Mucosa of descending colon (tissue), 3 donors: ENCODE measurements at regions not wholly inside any gene's neighbourhood (a gene's known extent, or its start where the extent isn't known, plus 50 kb on each side); places are given as distances from the start of the nearest gene placed in this dataset.

Experiments used
- ATAC-seq: fragments of 200-7000 bp; cut with Tn5 transposase; one replicate; pipeline ENCODE4 v1.9.1; 2020; ENCODE audit warnings: mild to moderate bottlenecking, moderate library complexity
- DNase-seq, 3 donors: peaks; one replicate each; pipeline ENCODE4 v3.0.0-alpha.2; 2020
- H3K36me3 ChIP-seq: fragments of 200-600 bp; one replicate; pipeline ENCODE4 v1.8.0; 2021; ENCODE audit warnings: low read depth, mild to moderate bottlenecking
- H3K4me1 ChIP-seq: fragments of 200-600 bp; one replicate; pipeline ENCODE4 v1.8.0; 2021; ENCODE audit warnings: low read depth, mild to moderate bottlenecking
- H3K4me3 ChIP-seq: fragments of 200-600 bp; one replicate; pipeline ENCODE4 v1.8.0; 2021; ENCODE audit warnings: mild to moderate bottlenecking
- H3K9me3 ChIP-seq: fragments of 200-600 bp; one replicate; pipeline ENCODE4 v1.8.0; 2021; ENCODE audit warnings: mild to moderate bottlenecking
- intact Hi-C, 2 donors: fragments of 100-400 bp; cut with DNase I in 1 of 2; cut with micrococcal nuclease in 1 of 2; formaldehyde crosslinking; loops; one replicate each; pipeline versions ENCODE4 v1.11.0 to v1.11.1; 2022; cut with DNase I, micrococcal nuclease
- TF ChIP-seq, protein P1 (sequence below): fragments of 200-600 bp; IDR thresholded peaks from one replicate; pipeline ENCODE4 v1.8.0; 2022; ENCODE audit warnings: antibody characterized with exemption, mild to moderate bottlenecking
- donor health status: DM: no; HTN: no; CAD: no; lungs with moderate emphysema.
- donor health status: DM: no; HTN: no; CAD: no.
- donor health status: DM: no; HTN: yes; CAD: no.

DNA sequence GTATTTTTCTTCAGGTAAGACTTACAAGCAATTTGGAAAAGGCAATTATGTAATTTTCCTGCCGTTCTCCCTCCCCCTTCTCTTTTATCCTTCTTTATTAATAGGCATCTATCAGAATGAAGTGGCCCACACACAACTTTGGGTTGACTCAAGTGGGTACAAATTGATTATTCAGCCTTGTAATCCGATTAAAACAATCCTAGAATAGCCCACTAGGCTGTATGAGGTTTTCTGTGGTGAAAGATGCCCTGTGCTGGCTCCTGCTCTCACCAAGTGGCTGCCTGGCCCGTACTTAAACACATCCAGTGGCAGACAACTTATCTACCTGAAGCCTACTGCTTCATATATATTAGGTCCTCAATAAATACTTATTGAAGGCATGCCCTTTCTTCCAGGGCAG is 177.3 kb upstream of the C9orf72 start:
- DNase-seq (no peak), ATAC-seq (no peak)
- intact Hi-C loops: no loop called here
- H3K4me3 ChIP-seq: no peak overlapping the region
- no peaks in the 10 kb centered on the region for H3K4me1 ChIP-seq
- no peaks in the 10 kb centered on the region for H3K9me3 ChIP-seq
- TF ChIP-seq, protein P1, sequence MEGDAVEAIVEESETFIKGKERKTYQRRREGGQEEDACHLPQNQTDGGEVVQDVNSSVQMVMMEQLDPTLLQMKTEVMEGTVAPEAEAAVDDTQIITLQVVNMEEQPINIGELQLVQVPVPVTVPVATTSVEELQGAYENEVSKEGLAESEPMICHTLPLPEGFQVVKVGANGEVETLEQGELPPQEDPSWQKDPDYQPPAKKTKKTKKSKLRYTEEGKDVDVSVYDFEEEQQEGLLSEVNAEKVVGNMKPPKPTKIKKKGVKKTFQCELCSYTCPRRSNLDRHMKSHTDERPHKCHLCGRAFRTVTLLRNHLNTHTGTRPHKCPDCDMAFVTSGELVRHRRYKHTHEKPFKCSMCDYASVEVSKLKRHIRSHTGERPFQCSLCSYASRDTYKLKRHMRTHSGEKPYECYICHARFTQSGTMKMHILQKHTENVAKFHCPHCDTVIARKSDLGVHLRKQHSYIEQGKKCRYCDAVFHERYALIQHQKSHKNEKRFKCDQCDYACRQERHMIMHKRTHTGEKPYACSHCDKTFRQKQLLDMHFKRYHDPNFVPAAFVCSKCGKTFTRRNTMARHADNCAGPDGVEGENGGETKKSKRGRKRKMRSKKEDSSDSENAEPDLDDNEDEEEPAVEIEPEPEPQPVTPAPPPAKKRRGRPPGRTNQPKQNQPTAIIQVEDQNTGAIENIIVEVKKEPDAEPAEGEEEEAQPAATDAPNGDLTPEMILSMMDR: no peak
- no peaks in the 10 kb centered on the region for H3K36me3 ChIP-seq

DNA sequence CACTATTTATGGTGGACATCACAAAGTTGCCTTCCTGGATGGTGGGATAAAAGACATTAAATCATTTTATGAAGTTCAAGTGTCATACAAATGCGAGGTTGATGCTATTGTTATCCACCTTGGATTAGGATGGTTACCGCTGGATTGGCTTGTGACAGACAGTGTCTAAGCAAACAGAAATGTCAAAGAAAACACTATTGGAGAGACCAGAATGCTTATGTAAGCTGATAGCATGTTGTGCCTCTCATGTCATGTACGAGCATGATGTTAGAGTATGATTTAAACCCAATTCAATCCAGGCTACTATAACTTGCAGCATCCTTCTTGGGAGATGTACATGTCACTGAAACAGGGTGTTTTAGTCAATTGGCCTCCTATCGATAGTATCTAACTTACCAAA is 178.8 kb upstream of the C9orf72 start:
- H3K4me1 ChIP-seq: no peaks in the 10 kb centered on the region
- ATAC-seq (no peak), DNase-seq (no peak)
- no peaks in the 10 kb centered on the region for H3K9me3 ChIP-seq
- no peak overlapping the region for H3K4me3 ChIP-seq
- TF ChIP-seq, protein P1: no peak
- intact Hi-C loops: no loop called here
- no peaks in the 10 kb centered on the region for H3K36me3 ChIP-seq

DNA sequence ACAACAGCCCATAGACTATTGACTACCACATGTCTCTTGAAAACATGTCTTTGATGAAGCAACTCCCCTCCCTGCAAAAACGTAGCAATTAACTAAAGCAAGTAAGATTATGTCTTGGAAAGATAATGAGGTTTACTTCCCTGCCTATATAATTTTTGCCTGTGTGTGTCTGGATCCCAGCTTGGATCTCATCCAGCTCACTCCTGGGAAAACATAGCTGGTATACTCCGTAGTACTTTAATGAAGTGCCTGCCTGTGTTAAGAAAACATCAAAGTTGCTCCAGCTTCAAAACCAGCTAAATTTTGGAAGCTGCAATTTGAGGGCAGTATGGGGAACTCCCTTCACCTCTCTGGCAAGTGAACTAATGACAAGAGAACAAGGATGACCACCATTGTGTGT is 182.6 kb upstream of the C9orf72 start:
- H3K4me1 ChIP-seq: no peaks in the 10 kb centered on the region
- ATAC-seq (no peak), DNase-seq (no peak)
- no peaks in the 10 kb centered on the region for H3K36me3 ChIP-seq
- no peak overlapping the region for H3K4me3 ChIP-seq
- TF ChIP-seq, protein P1: no peak
- intact Hi-C loops: no loop called here
- H3K9me3 ChIP-seq: no peaks in the 10 kb centered on the region

DNA sequence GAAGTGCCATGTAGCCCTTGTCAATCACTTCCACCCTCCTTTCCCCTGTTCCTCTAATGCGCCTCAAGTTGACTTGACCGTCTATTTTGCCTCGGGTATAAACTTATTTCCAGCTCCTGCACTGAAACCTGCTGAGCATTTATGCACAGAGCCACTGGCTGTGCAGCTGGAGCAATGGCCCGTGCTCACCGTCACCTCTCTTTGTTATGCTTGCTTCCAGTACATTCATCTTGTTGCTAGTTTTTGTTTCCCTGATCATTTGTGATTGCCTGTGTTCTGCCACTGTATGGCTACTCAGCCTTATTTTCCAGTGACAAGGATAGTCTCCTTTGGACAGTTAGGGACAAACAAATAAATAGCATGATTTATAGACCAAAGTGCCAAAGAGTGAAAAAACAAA is 183.1 kb upstream of the C9orf72 start:
- DNase-seq: no peak
- no peak for ATAC-seq
- H3K36me3 ChIP-seq: no peaks in the 10 kb centered on the region
- intact Hi-C loops: no loop called here
- H3K4me3 ChIP-seq: no peak overlapping the region
- H3K4me1 ChIP-seq: no peaks in the 10 kb centered on the region
- no peaks in the 10 kb centered on the region for H3K9me3 ChIP-seq
- TF ChIP-seq, protein P1: no peak

DNA sequence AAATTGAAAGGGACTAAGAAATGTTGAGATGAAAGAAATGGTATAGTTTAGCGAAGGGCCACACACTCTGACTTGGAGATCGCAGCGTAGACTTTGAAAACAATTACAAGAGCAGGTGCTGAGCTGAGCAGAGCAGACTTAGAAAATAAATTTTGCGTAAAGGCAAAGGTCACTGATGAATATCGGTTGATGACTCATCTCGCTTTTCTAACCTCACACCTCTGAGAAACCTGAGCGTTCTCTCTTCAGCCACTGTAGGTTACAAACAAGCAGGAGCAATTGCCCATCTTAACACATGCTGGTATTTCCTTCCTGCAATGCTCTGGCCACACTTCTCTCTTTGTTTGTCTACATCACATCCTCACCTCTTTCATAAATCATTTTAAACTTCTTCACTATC is 190.6 kb upstream of the C9orf72 start:
- Histone ChIP-seq H3K4me1 (no peaks in the 10 kb centered on the region), H3K36me3 (no peaks in the 10 kb centered on the region), H3K9me3 (no peaks in the 10 kb centered on the region), H3K4me3 (no peak overlapping the region)
- intact Hi-C loops: no loop called here
- DNase-seq: no peak
- no peak for ATAC-seq
- TF ChIP-seq, protein P1: no peak
